ENCODE measurements at regions not wholly inside any gene's neighbourhood (a gene's known extent, or its start where the extent isn't known, plus 50 kb on each side); places are given as distances from the start of the nearest gene placed in this dataset.

DNA sequence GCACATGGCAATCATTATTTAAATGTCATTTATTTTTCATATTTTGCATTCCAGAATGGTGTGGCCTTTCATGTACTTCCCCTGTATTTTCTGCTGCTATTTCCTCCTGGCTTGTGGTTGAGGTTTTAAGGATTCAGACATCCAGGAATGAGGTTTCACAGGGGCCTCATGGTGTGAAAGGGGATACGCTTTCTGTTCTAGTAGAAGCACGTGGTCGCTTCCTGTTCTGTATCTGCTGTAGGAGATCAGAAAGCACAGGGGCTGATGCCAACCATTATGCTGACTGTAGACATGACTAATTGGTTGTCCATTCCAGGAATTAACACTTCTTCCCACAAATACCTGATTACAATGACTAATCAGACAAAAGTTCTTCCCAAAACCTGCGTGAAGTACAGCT, 405.9 kb downstream of the SHISA9 start:
- no peaks in the 10 kb centered on the region for H3K79me1 ChIP-seq (ENCODE audit: insufficient read depth, low read depth, low read length, poor library complexity, severe bottlenecking)
- H4K5ac ChIP-seq (ENCODE audit: insufficient read length, low read depth, low read length) = no peak overlapping the region
- H2BK12ac ChIP-seq (ENCODE audit: insufficient read length, low read depth, low read length) = no peak overlapping the region
- no peak overlapping the region for H3K4me3 Mint-ChIP-seq
- H4K91ac ChIP-seq (ENCODE audit: insufficient read length, low read depth, low read length) = no peak overlapping the region
- no peak overlapping the region for H3K18ac ChIP-seq (ENCODE audit: insufficient read length, low read depth, low read length)
- no peak for DNase-seq
- H4K20me1 ChIP-seq (ENCODE audit: control insufficient read depth, insufficient read depth, insufficient read length) = no peaks in the 10 kb centered on the region
- no peaks in the 10 kb centered on the region for H3K79me2 ChIP-seq (ENCODE audit: insufficient read depth, low read length)
- H2BK120ac ChIP-seq (ENCODE audit: low read depth, low read length, poor library complexity, severe bottlenecking) = no peak overlapping the region
- WGBS (ENCODE audit: extremely low coverage, insufficient read length, low lambda C conversion rate) = no CpG with 5 or more reads among the region's 4 CpGs
- H3K27me3 Mint-ChIP-seq (ENCODE audit: low read depth) = no peaks in the 10 kb centered on the region; the same call in 1 of the 2 replicates
- no peaks in the 10 kb centered on the region for H3K23me2 ChIP-seq (ENCODE audit: insufficient read length, low read depth, low read length, poor library complexity, severe bottlenecking)
- no peak overlapping the region for H3T11ph ChIP-seq (ENCODE audit: low read length)
- no peak overlapping the region for H2AK5ac ChIP-seq (ENCODE audit: insufficient read length, low read length)
- H3K4ac ChIP-seq (ENCODE audit: low read depth, low read length) = no peak overlapping the region
- no peak overlapping the region for H4K8ac ChIP-seq (replicated peaks; ENCODE audit: insufficient read length, low read depth, low read length)
- no peaks in the 10 kb centered on the region for H3K9me3 ChIP-seq (ENCODE audit: control insufficient read depth, low read depth, low read length)
- no peak overlapping the region for H3K27ac ChIP-seq (ENCODE audit: insufficient read length, low read depth, low read length)
- H3K14ac ChIP-seq (ENCODE audit: insufficient read depth, low read length) = no peak overlapping the region
- H2BK20ac ChIP-seq (ENCODE audit: low read depth, low read length, poor library complexity, severe bottlenecking) = no peak overlapping the region
- H2BK5ac ChIP-seq (ENCODE audit: insufficient read length, low read length) = no peak overlapping the region
- TF ChIP-seq, protein P1, sequence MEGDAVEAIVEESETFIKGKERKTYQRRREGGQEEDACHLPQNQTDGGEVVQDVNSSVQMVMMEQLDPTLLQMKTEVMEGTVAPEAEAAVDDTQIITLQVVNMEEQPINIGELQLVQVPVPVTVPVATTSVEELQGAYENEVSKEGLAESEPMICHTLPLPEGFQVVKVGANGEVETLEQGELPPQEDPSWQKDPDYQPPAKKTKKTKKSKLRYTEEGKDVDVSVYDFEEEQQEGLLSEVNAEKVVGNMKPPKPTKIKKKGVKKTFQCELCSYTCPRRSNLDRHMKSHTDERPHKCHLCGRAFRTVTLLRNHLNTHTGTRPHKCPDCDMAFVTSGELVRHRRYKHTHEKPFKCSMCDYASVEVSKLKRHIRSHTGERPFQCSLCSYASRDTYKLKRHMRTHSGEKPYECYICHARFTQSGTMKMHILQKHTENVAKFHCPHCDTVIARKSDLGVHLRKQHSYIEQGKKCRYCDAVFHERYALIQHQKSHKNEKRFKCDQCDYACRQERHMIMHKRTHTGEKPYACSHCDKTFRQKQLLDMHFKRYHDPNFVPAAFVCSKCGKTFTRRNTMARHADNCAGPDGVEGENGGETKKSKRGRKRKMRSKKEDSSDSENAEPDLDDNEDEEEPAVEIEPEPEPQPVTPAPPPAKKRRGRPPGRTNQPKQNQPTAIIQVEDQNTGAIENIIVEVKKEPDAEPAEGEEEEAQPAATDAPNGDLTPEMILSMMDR (conservative IDR thresholded peaks at IDR 0.05) = no peak
- H2BK15ac ChIP-seq (ENCODE audit: low read depth, low read length) = no peak overlapping the region
- no peak overlapping the region for H3K27ac Mint-ChIP-seq
- H3K23ac ChIP-seq (ENCODE audit: insufficient read length, low read depth, low read length) = no peak overlapping the region
- H3K9ac ChIP-seq (ENCODE audit: extremely low read depth, insufficient read length, low read length) = no peak overlapping the region
- H3K27me3 ChIP-seq (ENCODE audit: insufficient read depth, low read length) = no peaks in the 10 kb centered on the region
- H3K4me1 Mint-ChIP-seq = peaks cover 4 to 5% of the 10 kb centered on the region in 2 experiments; a peak in 2 of 4 replicates
- H3K56ac ChIP-seq (ENCODE audit: insufficient read length, low read depth, low read length) = no peak overlapping the region
- no peak overlapping the region for H3K4me2 ChIP-seq (ENCODE audit: insufficient read depth, insufficient read length, low read length)
- H3K36me3 Mint-ChIP-seq (ENCODE audit: insufficient read depth in 1 of 3, low read depth in 3 of 3) = no peaks in the 10 kb centered on the region
- no peaks in the 10 kb centered on the region for H3K4me1 ChIP-seq (ENCODE audit: insufficient read depth, low read length)
- no peak overlapping the region for H2AFZ ChIP-seq (ENCODE audit: low read length)
- no peaks in the 10 kb centered on the region for H3K9me3 Mint-ChIP-seq
